ENCODE measurements at regions not wholly inside any gene's neighbourhood (a gene's known extent, or its start where the extent isn't known, plus 50 kb on each side); places are given as distances from the start of the nearest gene placed in this dataset.
"Not testable (repeated sequence)": the region's sequence is repeated elsewhere in the genome, so short reads cannot be mapped to it uniquely, and the experiment has no call there.

- Histone ChIP-seq H3K36me3 (ENCODE audit: control insufficient read depth in 4 of 4, insufficient read depth in 4 of 4, low read length in 4 of 4) (no peaks in the 10 kb centered on the region), H3K4me3 (no peak overlapping the region), H3K9me3 (ENCODE audit: control insufficient read depth in 4 of 4, insufficient read depth in 3 of 4, low read length in 3 of 4) (peaks cover 0 to 3% (median 0%) of the 10 kb centered on the region in 4 donors), H3K27ac (ENCODE audit: low read depth in 1 of 2, low read length in 1 of 2) (no peak overlapping the region), H3K9ac (ENCODE audit: insufficient read depth in 1 of 2, low read length in 2 of 2) (no peak overlapping the region), H3K4me1 (ENCODE audit: control insufficient read depth in 5 of 5, insufficient read depth in 5 of 5, low read length in 5 of 5) (peaks cover 0 to 5% (median 0%) of the 10 kb centered on the region in 5 donors), H3K27me3 (ENCODE audit: control insufficient read depth in 3 of 3, insufficient read depth in 3 of 3, low read length in 2 of 3) (peaks cover 0 to 4% (median 0%) of the 10 kb centered on the region in 3 donors)
- DNase-seq (no peak), ATAC-seq (ENCODE audit: insufficient read depth, low FRiP score) (no peak)
- no peak for TF ChIP-seq CTCF (IDR thresholded peaks at IDR 0.05; ENCODE audit: control extremely low read depth, extremely low read depth)
- WGBS, 2 donors = 64 to 76% methylated on average over 6 of the region's 6 CpGs
Observed at GRCh38 chr12:13404111-13404628, 207.6 kb downstream of the EMP1 start.

GRCh38 chr12:13391375-13391774 lies 194.8 kb downstream of the EMP1 start:
- H3K4me1 ChIP-seq (ENCODE audit: control insufficient read depth in 5 of 5, insufficient read depth in 5 of 5, low read length in 5 of 5); H3K4me3 ChIP-seq; H3K9me3 ChIP-seq (ENCODE audit: control insufficient read depth in 4 of 4, insufficient read depth in 3 of 4, low read length in 3 of 4); ATAC-seq (ENCODE audit: insufficient read depth, low FRiP score); H3K27me3 ChIP-seq (ENCODE audit: control insufficient read depth in 3 of 3, insufficient read depth in 3 of 3, low read length in 2 of 3); H3K27ac ChIP-seq (ENCODE audit: low read depth in 1 of 2, low read length in 1 of 2); DNase-seq; H3K36me3 ChIP-seq (ENCODE audit: control insufficient read depth in 4 of 4, insufficient read depth in 4 of 4, low read length in 4 of 4); H3K9ac ChIP-seq (ENCODE audit: insufficient read depth in 1 of 2, low read length in 2 of 2): not testable (repeated sequence)
- 79 to 97% methylated on average over 2 of the region's 2 CpGs for WGBS, 2 donors

- H3K27ac ChIP-seq (ENCODE audit: low read depth in 1 of 2, low read length in 1 of 2) = no peak overlapping the region
- no peaks in the 10 kb centered on the region for H3K36me3 ChIP-seq (ENCODE audit: control insufficient read depth in 4 of 4, insufficient read depth in 4 of 4, low read length in 4 of 4)
- H3K9me3 ChIP-seq (ENCODE audit: control insufficient read depth in 4 of 4, insufficient read depth in 3 of 4, low read length in 3 of 4) = no peaks in the 10 kb centered on the region
- H3K4me1 ChIP-seq (ENCODE audit: control insufficient read depth in 5 of 5, insufficient read depth in 5 of 5, low read length in 5 of 5) = peaks cover 0 to 2% (median 0%) of the 10 kb centered on the region in 5 donors
- H3K4me3 ChIP-seq = no peak overlapping the region
- WGBS, 2 donors = 73 to 89% methylated on average over 7 of the region's 7 CpGs
- ATAC-seq (ENCODE audit: insufficient read depth, low FRiP score) (no peak), DNase-seq (no peak)
- TF ChIP-seq CTCF (IDR thresholded peaks at IDR 0.05; ENCODE audit: control extremely low read depth, extremely low read depth) = no peak
- no peak overlapping the region for H3K9ac ChIP-seq (ENCODE audit: insufficient read depth in 1 of 2, low read length in 2 of 2)
- no peaks in the 10 kb centered on the region for H3K27me3 ChIP-seq (ENCODE audit: control insufficient read depth in 3 of 3, insufficient read depth in 3 of 3, low read length in 2 of 3)
Observed at GRCh38 chr12:13390918-13391317, 194.4 kb downstream of the EMP1 start.

GRCh38 chr12:13390381-13390861 lies 193.9 kb downstream of the EMP1 start:
- WGBS, 2 donors = 44 to 55% methylated on average over 10 of the region's 10 CpGs
- H3K9me3 ChIP-seq (ENCODE audit: control insufficient read depth in 4 of 4, insufficient read depth in 3 of 4, low read length in 3 of 4) = no peaks in the 10 kb centered on the region

More at GRCh38 chr12:13390381-13390861, 193.9 kb downstream of the EMP1 start:
- Histone ChIP-seq H3K27me3 (ENCODE audit: control insufficient read depth in 3 of 3, insufficient read depth in 3 of 3, low read length in 2 of 3) (no peaks in the 10 kb centered on the region), H3K9ac (ENCODE audit: insufficient read depth in 1 of 2, low read length in 2 of 2) (no peak overlapping the region), H3K27ac (ENCODE audit: low read depth in 1 of 2, low read length in 1 of 2) (no peak overlapping the region), H3K4me1 (ENCODE audit: control insufficient read depth in 5 of 5, insufficient read depth in 5 of 5, low read length in 5 of 5) (peaks cover 0 to 2% (median 0%) of the 10 kb centered on the region in 5 donors), H3K4me3 (no peak overlapping the region), H3K36me3 (ENCODE audit: control insufficient read depth in 4 of 4, insufficient read depth in 4 of 4, low read length in 4 of 4) (no peaks in the 10 kb centered on the region)
- TF ChIP-seq CTCF (IDR thresholded peaks at IDR 0.05; ENCODE audit: control extremely low read depth, extremely low read depth) = no peak
- DNase-seq (peak; percentile 26 to 84 (median 60)), ATAC-seq (ENCODE audit: insufficient read depth, low FRiP score) (peak; percentile 84)
